HG03039 (cell line): ENCODE measurements at regions not wholly inside any gene's neighbourhood (a gene's known extent, or its start where the extent isn't known, plus 50 kb on each side); places are given as distances from the start of the nearest gene placed in this dataset.

Experiments
- ATAC-seq: cut with Tn5 transposase; IDR thresholded peaks from one replicate; pipeline ENCODE4 v1.9.1; 2021; ENCODE audit warnings: mild to moderate bottlenecking, moderate library complexity; ENCODE audit not compliant: unreplicated experiment

DNA sequence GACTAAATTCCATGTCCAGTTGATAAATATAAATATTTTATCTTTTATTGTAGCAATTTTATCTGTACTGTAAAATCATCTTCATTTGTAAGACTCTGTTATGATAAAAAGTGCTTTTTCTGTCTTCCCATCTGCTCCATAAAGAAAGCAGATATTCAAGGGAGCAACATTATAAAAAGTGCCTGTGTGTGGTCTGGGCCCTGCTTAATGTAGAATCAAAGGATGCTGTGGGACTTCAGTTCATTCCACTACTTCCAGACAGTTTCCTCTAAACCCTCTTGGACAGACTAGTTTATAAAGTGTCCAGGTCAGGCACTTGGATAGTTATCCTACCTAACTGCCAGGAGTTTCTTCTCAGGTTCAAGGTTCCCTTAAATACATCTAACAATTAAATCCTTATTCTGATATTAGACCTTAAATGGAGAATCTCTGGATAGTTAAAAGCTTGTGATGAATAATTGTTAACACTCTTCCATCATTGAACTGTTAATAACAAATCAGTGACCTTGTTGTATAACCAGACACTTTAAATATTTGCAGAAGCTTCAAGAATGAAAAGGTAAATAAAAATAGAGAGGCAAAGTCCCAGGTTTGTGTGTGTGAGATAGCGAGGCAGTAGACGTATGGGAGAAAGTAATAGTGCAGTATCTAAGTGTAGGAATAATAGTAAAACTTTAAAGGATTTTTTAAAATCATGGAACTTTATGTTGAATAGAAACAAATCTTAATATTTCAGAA is 237.5 kb upstream of the CTSO start:
- no peak for ATAC-seq

DNA sequence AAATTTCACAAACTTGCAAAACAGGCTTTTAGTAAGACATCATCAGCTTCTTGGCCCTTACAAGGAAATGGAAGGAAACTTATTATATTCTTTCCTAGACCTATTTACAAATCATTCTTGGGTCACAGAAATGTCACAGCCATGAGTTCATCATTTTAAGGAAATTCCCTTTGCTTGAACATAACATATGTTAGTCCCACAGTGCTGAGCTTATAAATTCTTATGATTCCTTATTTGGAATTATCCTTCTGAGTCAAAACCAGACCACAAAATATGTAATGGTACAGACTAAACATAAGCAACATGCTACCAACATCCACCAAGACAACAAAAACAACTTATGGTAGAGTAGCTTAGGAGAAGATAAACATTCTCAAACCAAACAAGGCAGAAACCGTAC is 236.9 kb upstream of the CTSO start:
- ATAC-seq: no peak

DNA sequence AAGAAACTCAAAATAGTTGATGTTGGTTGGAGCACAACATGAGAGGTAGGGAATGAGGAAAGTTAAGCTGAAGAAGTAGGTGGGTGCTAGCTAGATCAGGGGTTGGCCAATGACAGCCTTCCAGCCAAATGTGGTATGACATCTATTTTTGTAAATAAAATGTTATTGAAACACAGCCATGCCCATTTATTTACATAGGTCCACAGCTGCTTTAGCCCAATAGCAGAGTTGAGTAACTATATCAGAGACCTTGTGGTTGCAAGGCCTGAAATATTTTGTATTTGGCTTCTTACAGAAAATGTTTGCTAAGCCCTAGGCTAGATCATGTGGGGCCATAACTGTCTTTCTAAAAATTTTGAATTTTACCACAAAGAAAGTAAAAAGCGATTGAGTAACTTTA is 234.9 kb upstream of the CTSO start:
- ATAC-seq: no peak

DNA sequence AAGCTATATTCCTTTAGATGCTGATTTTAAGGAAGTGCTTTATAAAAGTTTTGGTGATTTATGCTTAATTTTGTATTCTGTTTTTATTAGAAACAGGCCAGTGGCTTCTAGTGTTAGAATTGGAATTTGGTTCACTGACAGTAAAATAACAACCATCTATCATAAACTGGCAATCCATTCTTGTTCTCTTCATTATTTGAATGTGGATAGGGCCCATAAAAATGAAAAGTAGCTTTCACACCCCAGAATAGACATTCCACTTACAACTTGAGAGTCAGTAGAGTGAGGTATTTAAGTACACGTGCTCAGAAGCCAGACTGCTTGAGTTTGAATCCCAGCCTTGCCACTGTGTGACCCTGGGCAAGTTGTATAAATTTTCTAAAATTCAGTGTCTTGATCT is 232.4 kb upstream of the CTSO start:
- ATAC-seq: no peak

DNA sequence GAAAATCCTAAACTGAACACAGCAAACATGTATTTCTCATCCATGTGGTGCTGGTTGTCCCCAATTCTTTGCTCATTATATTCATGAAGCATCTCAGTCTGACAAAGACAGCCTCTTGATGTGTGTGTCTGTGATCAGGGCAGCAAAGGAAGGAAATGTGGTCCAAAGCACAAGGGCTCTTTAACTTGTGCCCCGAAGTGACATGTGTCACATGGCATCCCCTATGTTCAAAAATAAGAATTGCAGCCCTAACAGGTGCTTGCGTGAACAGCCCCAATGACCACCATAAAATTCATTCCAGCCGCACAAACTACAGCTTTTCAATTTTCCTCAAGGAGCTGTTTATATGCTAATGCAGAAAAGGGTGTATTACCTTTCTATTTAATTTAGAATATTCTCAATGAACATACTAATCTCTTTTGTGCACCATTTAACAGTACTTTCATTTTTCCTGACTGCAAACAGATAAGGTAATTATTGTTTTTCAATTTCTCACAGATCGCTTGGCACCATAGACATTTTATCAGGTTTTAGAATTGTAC is 231.9 kb upstream of the CTSO start:
- ATAC-seq: no peak

DNA sequence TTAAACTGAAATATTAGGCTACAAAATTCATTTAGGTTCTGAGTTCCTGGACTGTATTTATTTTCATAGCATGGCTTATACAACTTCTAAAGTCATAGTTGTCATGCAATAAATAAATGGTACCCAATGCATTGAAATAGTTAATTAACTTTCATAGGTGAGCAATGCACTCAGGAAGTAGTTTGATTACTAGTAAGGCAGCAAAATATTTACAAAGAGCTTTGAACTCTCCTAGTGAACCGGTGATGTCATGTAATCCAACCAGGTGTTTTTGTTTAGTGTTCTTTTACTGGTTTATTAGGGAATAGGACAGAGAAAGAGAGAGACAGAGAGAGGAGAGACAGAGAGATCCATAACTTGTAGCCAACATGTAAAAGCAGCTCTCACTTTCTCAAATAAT is 228.6 kb upstream of the CTSO start:
- ATAC-seq: no peak

DNA sequence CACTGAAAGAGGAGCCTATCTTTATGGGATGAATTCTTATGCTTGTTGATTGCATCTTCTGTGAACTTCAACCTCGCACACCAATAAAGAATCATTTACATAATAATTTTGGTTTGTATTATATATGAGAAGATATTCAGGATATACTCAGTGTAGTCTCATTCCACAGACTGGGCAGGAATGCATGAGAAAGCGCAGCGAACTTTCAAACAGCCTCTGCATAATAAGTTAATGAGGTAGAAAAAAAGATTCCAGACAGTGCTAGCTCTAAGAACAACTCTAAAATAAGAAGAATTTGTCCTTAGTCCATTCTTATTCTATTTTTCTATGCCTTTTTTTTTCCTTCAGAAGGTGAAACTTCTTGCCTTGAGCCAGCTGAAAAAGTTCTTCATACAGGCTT is 224.3 kb upstream of the CTSO start:
- no peak for ATAC-seq

DNA sequence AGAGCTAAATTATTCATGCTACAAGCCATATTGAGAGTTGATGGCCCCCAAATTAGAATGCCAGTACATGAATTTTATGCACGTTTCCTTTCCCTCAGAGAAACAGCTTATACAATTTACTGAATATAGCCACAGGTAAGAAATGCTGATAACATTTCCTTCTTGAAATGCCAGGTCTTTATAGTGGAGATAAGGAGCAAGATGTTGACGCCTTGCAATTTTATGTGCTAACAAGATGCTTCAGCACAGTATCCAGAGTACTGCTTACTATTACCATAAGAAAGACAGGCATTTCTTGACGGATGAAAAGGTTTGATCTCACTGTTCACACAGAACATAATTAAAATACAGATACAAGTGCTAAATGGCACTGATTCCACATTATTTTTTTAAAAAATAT is 223.2 kb upstream of the CTSO start:
- no peak for ATAC-seq

DNA sequence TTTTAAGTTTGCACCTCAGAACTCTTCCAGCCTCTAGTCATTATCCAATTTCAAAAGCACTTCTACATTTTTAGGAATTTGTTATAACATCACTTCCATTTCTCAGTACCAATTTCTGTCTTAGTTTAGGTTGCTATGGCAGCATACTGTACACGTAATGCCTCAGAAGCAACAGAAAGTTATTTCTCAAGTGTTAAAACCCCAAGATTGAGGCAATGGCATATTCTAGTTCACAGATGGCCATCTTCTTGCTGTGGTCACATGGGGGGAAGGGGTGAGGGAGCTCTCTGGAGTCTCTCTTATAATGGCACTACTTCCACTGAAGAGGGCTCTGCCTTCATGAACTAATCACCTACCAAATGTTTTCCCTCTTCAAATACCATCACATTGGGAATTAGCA is 220.3 kb upstream of the CTSO start:
- no peak for ATAC-seq

DNA sequence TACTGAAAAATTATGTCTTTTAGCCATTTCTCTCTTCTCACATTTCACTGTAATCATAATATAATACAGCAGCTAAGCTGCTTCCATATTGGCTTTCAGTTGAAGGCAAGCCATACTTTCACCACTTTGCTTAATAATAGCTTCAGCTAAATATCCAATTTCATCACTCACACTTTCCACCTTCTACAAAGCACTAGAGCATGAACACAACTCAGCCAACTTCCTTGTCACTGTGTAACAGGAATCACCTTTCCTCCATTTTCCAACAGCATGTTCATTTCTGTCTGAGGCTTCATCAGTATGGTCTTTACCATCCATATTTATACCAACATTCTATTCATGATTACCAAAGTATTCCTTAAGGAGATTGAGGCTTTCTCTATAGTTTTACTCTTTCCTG is 219.8 kb upstream of the CTSO start:
- no peak for ATAC-seq

DNA sequence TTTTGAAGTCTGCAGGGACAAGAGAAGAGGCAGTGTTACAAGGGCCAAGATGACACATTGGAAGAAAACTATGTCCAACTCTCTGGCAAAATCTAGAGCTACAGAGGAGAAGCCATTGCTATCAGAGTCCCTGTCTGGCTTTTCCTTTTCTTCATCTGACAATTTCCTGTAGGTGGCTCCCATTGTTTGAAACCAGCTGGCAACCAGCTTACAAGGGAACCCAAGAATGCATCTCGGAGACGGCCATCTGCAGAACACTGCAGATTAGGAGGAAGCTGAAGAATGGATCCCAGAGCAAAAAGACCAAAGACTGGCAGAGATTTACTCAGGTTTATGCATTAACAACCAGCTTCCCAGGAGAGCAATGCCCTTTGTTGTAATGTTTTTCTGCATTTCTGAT is 216.2 kb upstream of the CTSO start:
- no peak for ATAC-seq

DNA sequence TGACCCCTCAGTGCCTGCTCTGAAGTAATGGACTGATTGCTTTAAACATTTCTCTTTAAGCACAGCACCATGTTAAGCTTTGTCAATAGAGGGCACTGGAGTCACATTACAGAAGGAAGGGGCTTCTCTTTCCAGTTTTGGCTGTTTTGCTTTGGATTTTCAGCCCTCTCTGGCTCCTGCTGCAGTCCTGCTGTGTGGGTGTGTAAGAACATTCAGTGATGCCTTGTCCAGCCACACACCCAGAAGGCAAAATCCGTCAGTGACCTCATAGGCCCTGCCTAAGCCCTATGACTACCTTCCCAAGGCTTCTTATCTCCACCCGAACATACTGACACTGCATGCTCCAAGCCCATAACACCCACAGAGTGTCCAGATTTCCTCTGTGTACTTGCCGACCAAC is 215.3 kb upstream of the CTSO start:
- no peak for ATAC-seq

DNA sequence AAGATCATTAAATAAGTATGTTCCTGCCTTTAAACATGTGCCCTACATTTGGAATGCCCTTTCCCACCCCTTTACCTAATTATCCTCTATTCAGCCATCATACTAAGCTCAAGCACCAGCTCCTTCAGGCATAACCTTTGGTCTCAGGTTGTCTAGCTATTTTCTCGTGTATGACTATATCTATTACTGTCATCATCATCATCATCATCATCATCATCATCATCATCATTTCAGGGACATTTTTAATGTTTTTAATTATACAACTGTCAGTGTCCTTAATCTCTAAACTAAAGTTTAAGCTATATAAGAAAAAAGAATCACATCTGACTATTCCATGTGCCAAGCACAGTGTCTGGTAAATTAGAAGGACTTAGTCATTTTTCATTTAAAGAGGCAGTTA is 214.6 kb upstream of the CTSO start:
- no peak for ATAC-seq

DNA sequence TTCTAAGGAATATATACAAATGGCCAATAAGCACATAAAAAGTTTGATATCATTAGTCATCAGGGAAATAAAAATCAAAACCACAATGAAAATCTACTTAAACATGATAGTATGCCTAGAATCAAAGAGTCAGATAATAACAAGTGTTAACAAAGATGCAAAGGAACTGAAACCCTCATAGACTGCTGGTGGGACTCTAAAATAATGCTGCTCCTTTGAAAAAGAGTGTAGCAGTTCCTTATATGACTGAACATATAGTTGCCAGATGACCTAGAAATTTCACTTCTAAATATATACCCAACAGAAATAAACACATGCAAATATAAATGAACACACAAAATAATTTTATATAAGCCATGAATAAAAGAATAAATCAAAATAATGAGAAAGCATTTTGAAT is 205.1 kb upstream of the CTSO start:
- peak; percentile 91 for ATAC-seq

DNA sequence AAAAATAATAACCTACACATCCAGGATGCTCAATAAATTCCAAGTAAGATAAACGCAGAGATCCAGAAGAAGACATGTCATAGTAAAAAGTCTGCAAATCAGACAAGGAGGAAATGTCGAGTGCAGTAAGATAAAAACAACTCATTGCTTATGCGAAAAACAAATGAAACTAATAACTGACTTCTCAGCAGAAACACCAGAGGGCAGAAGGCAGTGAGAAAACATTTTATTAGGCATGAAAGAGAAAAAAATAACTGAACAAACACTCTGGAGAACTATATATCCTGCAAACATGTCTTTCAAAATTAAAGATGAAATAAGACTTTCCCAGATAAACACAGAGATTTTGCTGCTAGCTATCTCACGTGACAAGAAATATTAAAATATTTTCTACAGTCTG is 201.3 kb upstream of the CTSO start:
- ATAC-seq: no peak

DNA sequence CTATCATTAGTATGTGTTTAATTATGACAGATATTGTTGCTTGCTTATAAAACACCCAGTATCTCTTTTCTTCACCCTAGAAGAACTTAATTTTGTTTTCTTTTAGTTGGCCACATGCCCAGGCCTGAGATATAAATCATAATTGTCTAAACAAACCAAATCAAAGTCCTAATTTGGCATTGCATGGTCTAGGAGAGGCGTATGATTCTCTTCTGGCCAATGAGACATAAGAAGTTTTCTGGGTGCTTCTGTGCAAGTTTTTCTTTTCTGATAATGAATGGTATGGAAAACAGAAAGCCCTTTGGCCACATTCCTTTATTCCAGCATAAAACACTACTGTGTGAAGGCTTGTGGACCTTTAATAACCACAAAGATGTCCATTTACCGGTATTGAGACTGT is 192.9 kb upstream of the CTSO start:
- no peak for ATAC-seq

DNA sequence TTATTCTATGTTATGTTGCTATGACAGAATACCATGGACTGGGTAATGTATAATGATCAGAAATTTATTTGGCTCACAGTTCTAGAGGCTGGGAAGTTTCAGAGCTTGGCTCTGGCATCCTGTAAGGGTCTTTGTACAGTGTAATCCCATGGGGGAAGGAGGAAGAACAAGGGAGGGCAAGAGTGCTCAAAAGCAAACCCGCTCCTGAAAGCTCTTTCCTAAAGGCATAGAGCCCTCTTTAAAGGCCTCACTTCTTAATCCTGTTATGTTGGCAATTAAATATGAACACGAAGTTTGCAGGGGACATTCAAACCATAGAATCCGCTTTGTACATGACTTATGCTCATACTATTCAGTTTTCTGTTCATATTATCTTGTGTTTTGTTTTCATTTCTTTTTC is 191.3 kb upstream of the CTSO start:
- no peak for ATAC-seq

DNA sequence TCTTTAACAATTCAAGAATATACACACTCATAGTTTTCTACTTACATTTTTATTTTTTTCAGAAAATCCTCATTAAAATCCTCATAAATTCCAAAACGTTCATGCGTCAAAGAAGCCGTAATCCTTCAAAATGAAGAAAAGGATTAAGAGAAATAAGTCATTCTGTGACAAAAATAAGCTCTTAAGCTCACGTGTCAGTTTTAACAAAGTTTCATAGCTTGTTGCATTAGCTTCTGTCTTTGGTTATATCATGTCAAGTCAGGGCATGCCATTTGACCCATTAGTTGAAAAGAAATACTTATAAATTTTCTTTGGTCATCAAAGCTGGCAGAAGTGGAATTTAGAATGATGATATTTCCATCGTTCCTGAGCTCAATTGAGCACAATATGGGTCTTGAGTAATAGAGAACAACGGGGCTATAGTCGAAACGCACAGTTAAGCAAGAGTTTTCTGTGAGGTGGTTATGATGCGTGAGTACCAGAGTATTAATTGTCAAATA is 185.2 kb upstream of the CTSO start:
- ATAC-seq: no peak

DNA sequence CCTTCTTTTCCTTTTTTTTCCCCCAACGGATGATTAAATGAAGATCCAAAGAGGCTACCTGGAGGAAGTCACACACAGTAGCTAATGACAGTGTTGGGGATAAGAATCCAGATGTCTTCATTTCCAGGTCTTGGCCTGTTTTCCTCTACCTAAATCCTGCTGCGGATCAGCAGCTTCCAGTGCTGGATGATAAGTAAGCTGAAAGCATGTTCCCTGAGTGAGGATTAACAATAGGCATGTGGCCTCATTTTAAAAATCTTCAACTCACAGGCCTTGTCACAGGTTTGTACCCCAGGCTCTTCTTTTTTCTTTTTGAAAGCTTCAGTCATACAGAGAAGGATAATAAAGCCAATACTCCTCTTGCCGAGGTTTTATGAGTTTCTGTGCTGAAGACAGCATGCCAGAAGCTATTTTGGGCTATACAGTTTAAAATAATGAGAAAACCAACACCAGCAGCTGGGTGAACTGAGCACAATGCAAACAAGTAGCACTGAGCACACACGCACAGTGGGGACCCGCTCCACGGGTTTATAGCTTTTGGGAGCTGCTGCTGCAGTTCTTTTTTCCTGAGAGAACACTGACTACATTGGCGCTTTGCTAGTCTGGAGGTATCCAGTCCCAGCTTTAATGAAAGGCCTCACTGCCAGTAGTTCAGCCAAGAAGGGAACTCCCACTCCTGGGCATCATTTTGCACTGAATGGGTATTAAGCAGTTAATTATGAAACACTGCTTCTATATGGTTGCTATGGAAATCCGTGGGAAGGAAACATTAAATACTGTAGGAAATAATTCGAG is 184.2 kb upstream of the CTSO start:
- ATAC-seq: no peak

DNA sequence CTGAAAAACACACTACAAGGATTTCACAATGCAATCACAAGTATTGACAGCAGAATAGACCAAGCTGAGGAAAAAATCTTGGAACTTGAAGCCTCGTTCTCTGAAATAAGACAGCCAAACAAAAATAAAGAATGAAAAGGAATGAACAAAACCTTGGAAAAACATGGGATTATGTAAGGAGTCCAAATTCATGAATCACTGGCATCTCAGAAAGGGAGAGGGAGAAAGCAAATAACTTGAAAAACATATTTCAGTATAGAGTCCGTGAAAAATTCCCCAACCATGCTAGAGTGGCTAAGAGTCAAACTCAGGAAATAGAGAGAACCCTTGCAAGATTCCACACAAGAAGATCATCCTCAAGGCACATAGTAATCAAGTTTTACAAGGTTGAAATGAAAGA is 178.5 kb upstream of the CTSO start:
- no peak for ATAC-seq

DNA sequence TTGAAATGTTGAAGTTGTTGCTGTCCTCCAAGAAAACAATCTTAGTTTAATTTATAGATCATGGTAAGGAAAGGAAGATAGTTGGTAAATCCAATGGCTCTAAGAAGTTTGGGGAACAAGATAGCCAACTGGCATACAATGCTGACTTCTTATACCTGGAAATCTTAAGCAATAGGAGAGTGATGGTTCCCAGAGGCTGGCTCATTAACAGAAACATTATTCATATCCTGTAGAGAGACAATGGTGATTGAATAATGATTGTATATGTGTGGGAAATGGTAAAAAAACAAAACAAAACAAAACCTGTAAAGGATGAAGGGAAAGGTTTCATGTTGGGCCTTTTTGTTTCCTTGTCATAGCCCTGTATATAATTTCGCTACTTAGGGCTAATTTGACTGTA is 174.9 kb upstream of the CTSO start:
- no peak for ATAC-seq

DNA sequence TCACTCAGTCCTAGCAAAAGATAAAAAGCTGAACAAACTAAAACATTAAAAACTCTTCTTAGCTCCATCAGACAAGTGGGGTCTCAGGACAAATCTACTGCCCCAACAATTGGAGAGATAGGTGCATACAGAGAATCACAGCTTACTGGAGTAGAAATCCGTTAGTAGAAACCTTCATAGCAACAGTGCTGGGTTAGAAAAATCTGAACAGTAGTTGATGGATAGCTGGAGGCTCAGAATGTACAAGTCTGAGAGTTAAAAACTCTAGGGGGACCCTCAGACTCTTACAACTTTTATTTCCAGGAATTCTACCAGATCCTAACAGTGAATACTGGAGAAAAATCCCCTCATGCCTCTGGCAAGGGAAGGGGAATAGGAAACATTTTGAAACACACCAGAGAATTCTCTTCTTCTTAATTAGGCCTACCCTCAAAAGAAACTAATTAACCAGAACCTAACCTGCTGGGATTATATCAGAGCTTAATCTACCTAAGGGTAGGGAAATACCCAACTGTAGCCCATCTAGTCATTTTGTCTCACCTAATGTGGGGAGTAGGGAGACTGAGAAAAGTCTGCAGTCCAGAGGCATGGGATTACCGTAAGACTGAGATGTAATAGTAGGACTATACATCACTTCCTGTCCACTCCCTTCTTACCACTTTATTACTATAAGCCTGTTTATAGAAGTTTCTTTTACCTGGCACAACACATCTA is 165.0 kb upstream of the CTSO start:
- no peak for ATAC-seq
